ENCODE measurements at regions not wholly inside any gene's neighbourhood (a gene's known extent, or its start where the extent isn't known, plus 50 kb on each side); places are given as distances from the start of the nearest gene placed in this dataset.

DNA sequence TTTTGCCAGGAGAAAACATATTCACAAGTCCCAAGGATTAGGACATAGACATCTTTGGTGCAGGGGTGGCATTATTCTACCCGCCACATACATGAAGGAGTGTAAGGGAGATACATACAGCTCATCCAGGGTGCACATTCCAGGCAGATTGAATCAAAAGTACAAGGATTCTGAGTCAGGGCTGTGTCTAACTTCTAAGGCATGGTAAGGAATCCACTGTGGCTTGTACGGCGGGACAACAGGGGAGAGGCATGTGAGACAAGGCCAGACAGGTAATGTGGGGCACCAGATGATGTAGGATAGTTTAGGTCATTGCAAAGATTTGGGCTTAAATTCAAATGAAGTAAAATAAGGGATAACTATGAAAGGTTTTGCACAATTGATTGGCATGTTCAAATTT is 780.9 kb downstream of the C6orf118 start:
- ChIA-PET POLR2A (no interaction called here), CTCF (no interaction called here)
- TF ChIP-seq, protein P1, sequence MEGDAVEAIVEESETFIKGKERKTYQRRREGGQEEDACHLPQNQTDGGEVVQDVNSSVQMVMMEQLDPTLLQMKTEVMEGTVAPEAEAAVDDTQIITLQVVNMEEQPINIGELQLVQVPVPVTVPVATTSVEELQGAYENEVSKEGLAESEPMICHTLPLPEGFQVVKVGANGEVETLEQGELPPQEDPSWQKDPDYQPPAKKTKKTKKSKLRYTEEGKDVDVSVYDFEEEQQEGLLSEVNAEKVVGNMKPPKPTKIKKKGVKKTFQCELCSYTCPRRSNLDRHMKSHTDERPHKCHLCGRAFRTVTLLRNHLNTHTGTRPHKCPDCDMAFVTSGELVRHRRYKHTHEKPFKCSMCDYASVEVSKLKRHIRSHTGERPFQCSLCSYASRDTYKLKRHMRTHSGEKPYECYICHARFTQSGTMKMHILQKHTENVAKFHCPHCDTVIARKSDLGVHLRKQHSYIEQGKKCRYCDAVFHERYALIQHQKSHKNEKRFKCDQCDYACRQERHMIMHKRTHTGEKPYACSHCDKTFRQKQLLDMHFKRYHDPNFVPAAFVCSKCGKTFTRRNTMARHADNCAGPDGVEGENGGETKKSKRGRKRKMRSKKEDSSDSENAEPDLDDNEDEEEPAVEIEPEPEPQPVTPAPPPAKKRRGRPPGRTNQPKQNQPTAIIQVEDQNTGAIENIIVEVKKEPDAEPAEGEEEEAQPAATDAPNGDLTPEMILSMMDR (IDR thresholded peaks at IDR 0.05; ENCODE audit: control extremely low read depth, extremely low read depth, low read depth, missing control alignments) = no peak
- no peak for DNase-seq (ENCODE audit: extremely low spot score)

DNA sequence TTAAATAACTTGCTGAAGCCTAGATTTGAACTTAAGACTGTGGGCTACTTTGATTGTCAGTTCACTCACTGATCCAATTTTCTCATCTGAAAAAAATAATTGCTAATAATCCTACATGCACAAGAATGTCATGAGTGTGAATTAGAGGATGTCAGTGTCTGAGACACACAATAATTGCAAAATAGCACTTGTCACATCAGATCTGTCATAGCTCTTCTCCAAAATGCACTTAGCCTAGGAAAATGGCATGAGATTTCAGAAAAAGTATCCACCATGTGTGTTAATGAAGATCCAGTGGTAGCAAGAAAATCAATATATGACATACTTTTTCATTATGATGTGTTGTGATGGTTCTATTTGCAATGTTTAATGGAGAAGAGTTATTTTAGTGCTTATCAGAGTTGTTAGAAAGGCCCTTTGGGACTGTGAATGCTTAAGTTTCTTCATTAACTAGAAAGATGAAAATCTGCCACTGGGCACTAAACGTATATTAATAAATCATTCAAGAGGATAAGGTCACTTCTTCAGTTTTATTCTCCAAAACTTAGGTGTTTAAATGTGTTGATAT is 786.2 kb downstream of the C6orf118 start:
- ChIA-PET CTCF (no interaction called here), POLR2A (no interaction called here)
- no peak for DNase-seq (ENCODE audit: extremely low spot score)
- TF ChIP-seq, protein P1 (IDR thresholded peaks at IDR 0.05; ENCODE audit: control extremely low read depth, extremely low read depth, low read depth, missing control alignments) = no peak

GRCh38 chr6:164520916-164521315 is 788.5 kb downstream of the C6orf118 start:
- CTCF ChIA-PET = no interaction called here
- no peak for DNase-seq (ENCODE audit: extremely low spot score)
- TF ChIP-seq, protein P1 (IDR thresholded peaks at IDR 0.05; ENCODE audit: control extremely low read depth, extremely low read depth, low read depth, missing control alignments) = no peak
- POLR2A ChIA-PET = no interaction called here

- CTCF ChIA-PET = no interaction called here
- no peak for DNase-seq (ENCODE audit: extremely low spot score)
- TF ChIP-seq, protein P1 (IDR thresholded peaks at IDR 0.05; ENCODE audit: control extremely low read depth, extremely low read depth, low read depth, missing control alignments) = no peak
- POLR2A ChIA-PET = no interaction called here
Observed at GRCh38 chr6:164507206-164507940, 802.0 kb downstream of the C6orf118 start.

- TF ChIP-seq, protein P1 (IDR thresholded peaks at IDR 0.05; ENCODE audit: control extremely low read depth, extremely low read depth, low read depth, missing control alignments) = no peak
- DNase-seq (ENCODE audit: extremely low spot score) = no peak
- CTCF ChIA-PET = no interaction called here
- POLR2A ChIA-PET = no interaction called here
Observed at GRCh38 chr6:164505425-164505824, 804.0 kb downstream of the C6orf118 start.

DNA sequence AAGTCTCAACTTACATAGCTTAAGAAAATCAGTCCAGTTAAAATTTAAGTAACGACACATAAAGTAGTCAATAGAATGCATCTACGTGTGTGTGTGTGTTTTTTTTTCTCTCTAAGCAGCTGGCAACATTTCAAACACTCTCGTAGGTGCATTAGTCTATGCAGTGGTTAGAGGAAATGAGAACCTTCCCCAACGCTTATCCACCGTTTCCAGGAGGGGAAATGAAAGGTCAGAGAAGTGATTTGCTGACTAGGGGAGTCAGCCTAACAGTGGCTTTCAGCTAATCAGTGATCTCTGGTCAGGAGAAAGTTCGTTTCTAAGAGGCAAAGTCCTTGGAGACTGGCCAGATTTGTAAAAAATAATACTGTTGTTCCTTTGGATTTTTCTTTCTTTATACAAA is 806.6 kb downstream of the C6orf118 start:
- no peak for DNase-seq (ENCODE audit: extremely low spot score)
- TF ChIP-seq, protein P1 (IDR thresholded peaks at IDR 0.05; ENCODE audit: control extremely low read depth, extremely low read depth, low read depth, missing control alignments) = no peak
- ChIA-PET CTCF (interaction anchor here (1.5 kb wide), 1 partner anchor 10 kb away, joined by 5 read pairs; no protein-coding TSS in a partner anchor), POLR2A (no interaction called here)

Data from GM10248 (cell line).